DND-41 (cell line): ENCODE measurements at regions not wholly inside any gene's neighbourhood (a gene's known extent, or its start where the extent isn't known, plus 50 kb on each side); places are given as distances from the start of the nearest gene placed in this dataset.

Experiments used
- EZH2 ChIP-seq: IDR thresholded peaks from 3 replicates; pipeline ENCODE4 v1.6.1; 2012; ENCODE audit warnings: borderline replicate concordance, low read depth, mild to moderate bottlenecking, moderate library complexity, low read length, inconsistent platforms; ENCODE audit not compliant: severe bottlenecking
- TF ChIP-seq, protein P1 (sequence below): IDR thresholded peaks from 2 replicates; pipeline ENCODE4 v1.5.1; 2012; ENCODE audit warnings: borderline replicate concordance, low read length, moderate library complexity, mild to moderate bottlenecking; ENCODE audit not compliant: poor library complexity, severe bottlenecking; ENCODE audit errors: extremely low read depth

GRCh38 chr5:56457887-56458812 lies 225.0 kb upstream of the ANKRD55 start:
- TF ChIP-seq EZH2, result no peak
- TF ChIP-seq, protein P1, sequence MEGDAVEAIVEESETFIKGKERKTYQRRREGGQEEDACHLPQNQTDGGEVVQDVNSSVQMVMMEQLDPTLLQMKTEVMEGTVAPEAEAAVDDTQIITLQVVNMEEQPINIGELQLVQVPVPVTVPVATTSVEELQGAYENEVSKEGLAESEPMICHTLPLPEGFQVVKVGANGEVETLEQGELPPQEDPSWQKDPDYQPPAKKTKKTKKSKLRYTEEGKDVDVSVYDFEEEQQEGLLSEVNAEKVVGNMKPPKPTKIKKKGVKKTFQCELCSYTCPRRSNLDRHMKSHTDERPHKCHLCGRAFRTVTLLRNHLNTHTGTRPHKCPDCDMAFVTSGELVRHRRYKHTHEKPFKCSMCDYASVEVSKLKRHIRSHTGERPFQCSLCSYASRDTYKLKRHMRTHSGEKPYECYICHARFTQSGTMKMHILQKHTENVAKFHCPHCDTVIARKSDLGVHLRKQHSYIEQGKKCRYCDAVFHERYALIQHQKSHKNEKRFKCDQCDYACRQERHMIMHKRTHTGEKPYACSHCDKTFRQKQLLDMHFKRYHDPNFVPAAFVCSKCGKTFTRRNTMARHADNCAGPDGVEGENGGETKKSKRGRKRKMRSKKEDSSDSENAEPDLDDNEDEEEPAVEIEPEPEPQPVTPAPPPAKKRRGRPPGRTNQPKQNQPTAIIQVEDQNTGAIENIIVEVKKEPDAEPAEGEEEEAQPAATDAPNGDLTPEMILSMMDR, result no peak
